C4-2B (cell line): ENCODE measurements at regions not wholly inside any gene's neighbourhood (a gene's known extent, or its start where the extent isn't known, plus 50 kb on each side); places are given as distances from the start of the nearest gene placed in this dataset.

Source experiments
- ZFX ChIP-seq: fragments of 450-650 bp; IDR thresholded peaks from 2 replicates; pipeline ENCODE4 v1.6.1; 2017
- TF ChIP-seq, protein P1 (sequence below): fragments of 450-650 bp; conservative IDR thresholded peaks from 2 replicates; pipeline ENCODE4 v1.5.1; 2017; ENCODE audit warnings: mild to moderate bottlenecking

DNA sequence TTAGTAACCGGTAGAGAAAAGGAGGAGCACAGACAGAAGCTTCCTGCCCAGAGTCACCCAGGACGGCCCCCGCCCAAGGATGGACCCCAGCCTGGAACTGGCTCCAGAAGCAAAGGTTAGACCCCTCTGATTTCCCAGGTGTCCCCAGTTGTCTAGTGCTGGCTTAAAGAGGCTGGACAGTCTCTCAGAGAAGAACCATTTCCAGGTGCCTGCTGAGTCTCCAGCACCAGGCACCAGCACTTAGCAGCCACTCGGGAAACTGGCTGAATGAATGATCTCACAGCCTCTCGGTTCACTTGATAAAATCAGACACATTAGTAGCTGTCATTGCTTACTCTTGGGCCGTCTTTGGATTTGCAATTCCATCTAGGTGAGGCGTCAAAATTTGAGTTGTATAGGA, 139.7 kb upstream of the HES1 start:
- TF ChIP-seq, protein P1, sequence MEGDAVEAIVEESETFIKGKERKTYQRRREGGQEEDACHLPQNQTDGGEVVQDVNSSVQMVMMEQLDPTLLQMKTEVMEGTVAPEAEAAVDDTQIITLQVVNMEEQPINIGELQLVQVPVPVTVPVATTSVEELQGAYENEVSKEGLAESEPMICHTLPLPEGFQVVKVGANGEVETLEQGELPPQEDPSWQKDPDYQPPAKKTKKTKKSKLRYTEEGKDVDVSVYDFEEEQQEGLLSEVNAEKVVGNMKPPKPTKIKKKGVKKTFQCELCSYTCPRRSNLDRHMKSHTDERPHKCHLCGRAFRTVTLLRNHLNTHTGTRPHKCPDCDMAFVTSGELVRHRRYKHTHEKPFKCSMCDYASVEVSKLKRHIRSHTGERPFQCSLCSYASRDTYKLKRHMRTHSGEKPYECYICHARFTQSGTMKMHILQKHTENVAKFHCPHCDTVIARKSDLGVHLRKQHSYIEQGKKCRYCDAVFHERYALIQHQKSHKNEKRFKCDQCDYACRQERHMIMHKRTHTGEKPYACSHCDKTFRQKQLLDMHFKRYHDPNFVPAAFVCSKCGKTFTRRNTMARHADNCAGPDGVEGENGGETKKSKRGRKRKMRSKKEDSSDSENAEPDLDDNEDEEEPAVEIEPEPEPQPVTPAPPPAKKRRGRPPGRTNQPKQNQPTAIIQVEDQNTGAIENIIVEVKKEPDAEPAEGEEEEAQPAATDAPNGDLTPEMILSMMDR: no peak
- no peak for TF ChIP-seq ZFX
